A549 (cell line): ENCODE measurements at regions not wholly inside any gene's neighbourhood (a gene's known extent, or its start where the extent isn't known, plus 50 kb on each side); places are given as distances from the start of the nearest gene placed in this dataset.

ENCODE experiments used
- ATAC-seq, 2 experiments: fragments of 200-7000 bp in 1 of 2; fragments of >200 bp in 1 of 2; cut with Nextera tagmentation in 1 of 2; cut with Tn5 transposase in 1 of 2; 3 replicates each; pipeline versions ENCODE4 v1.8.0 to v1.9.1; 2018 to 2020; ENCODE audit warnings: mild to moderate bottlenecking in 1 of 2, moderate library complexity in 1 of 2
- CTCF ChIA-PET: fragments of 300-600 bp; sonication (Branson Sonifier 250); formaldehyde crosslinking; extraction: SDS; loops from one replicate; lab custom pipeline; 2021; ENCODE audit warnings: antibody characterized with exemption, inconsistent platforms; lab: Yijun Ruan, JAX
- POLR2A ChIA-PET: fragments of 350-600 bp; formaldehyde crosslinking; extraction: SDS; loops from one replicate; lab custom pipeline; 2021; ENCODE audit warnings: antibody characterized with exemption, inconsistent platforms; lab: Yijun Ruan, JAX
- DNase-seq, 2 experiments: peaks; one replicate each; pipeline versions ENCODE4 v3.0.0 to v3.0.0-alpha.2; 2011 to 2016; ENCODE audit warnings: low read depth in 1 of 2, low spot score in 1 of 2
- FAIRE-seq: peaks from 2 replicates; lab custom pipeline; 2011; peaks lifted over from hg19 to GRCh38; lab: Jason Lieb, UNC
- H3K27ac ChIP-seq, 2 experiments: fragments of >200 bp; sonication (Bioruptor Twin); formaldehyde crosslinking; 3 replicates each; pipeline ENCODE4 v1.5.1; 2016 to 2017
- H3K4me1 ChIP-seq: fragments of >200 bp; sonication (Bioruptor Twin); formaldehyde crosslinking; 3 replicates; pipeline ENCODE4 v1.6.1; 2016
- H3K4me2 ChIP-seq: fragments of >200 bp; sonication (Bioruptor Twin); formaldehyde crosslinking; 3 replicates; pipeline ENCODE4 v1.6.1; 2016
- H3K4me3 ChIP-seq: fragments of >200 bp; sonication (Bioruptor Twin); formaldehyde crosslinking; 3 replicates; pipeline ENCODE4 v1.5.1; 2016
- H3K9me3 ChIP-seq: fragments of >200 bp; sonication (Bioruptor Twin); formaldehyde crosslinking; 3 replicates; pipeline ENCODE4 v1.6.1; 2016
- BCL3 ChIP-seq: fragments of >200 bp; sonication (Bioruptor Twin); formaldehyde crosslinking; IDR thresholded peaks from 3 replicates; pipeline ENCODE4 v1.6.1; 2016
- CHD4 ChIP-seq: fragments of 200-600 bp; sonication (generic); IDR thresholded peaks from 2 replicates; pipeline ENCODE4 v1.6.1; 2016; ENCODE audit warnings: antibody characterized with exemption, mild to moderate bottlenecking, borderline replicate concordance
- CTCF ChIP-seq: fragments of >200 bp; sonication (Bioruptor Twin); formaldehyde crosslinking; IDR thresholded peaks from 3 replicates; pipeline ENCODE4 v1.5.1; 2016
- E2F6 ChIP-seq: IDR thresholded peaks from 2 replicates; pipeline ENCODE4 v1.6.1; 2012; ENCODE audit warnings: low read depth, borderline replicate concordance
- EHF ChIP-seq: fragments of 250-450 bp; sonication (Bioruptor Pico); IDR thresholded peaks from 2 replicates; pipeline ENCODE4 v1.5.0; 2020; ENCODE audit warnings: mild to moderate bottlenecking
- ELK1 ChIP-seq: fragments of 150-350 bp; IDR thresholded peaks from 2 replicates; pipeline ENCODE4 v1.6.1; 2014; ENCODE audit warnings: low read depth, mild to moderate bottlenecking, low read length
- FOSL2 ChIP-seq, 2 experiments: fragments of 450-650 bp in 1 of 2; fragments of >200 bp in 1 of 2; sonication (Bioruptor Twin) in 1 of 2; formaldehyde crosslinking; IDR thresholded peaks; 2 replicates each; pipeline versions ENCODE4 v1.5.0 to v1.6.1; 2016 to 2020; ENCODE audit warnings: mild to moderate bottlenecking in 1 of 2, moderate library complexity in 1 of 2
- FOXS1 ChIP-seq: fragments of 250-450 bp; sonication (Bioruptor Pico); IDR thresholded peaks from 2 replicates; pipeline ENCODE4 v1.5.0; 2020; ENCODE audit warnings: mild to moderate bottlenecking, moderate library complexity
- HDAC2 ChIP-seq: fragments of 200-600 bp; sonication (generic); IDR thresholded peaks from 2 replicates; pipeline ENCODE4 v1.6.1; 2016
- HMGXB4 ChIP-seq: fragments of 250-450 bp; sonication (Bioruptor Pico); IDR thresholded peaks from 2 replicates; pipeline ENCODE4 v1.5.0; 2021; ENCODE audit warnings: mild to moderate bottlenecking, moderate library complexity, borderline replicate concordance
- HOXB5 ChIP-seq: fragments of 250-450 bp; sonication (Bioruptor Pico); IDR thresholded peaks from 2 replicates; pipeline ENCODE4 v1.5.0; 2020; ENCODE audit warnings: mild to moderate bottlenecking, moderate library complexity
- JUN ChIP-seq, 2 experiments: fragments of >200 bp; sonication (Bioruptor Twin); formaldehyde crosslinking; IDR thresholded peaks; 2 replicates in 1 of 2; 3 replicates in 1 of 2; pipeline ENCODE4 v1.6.1; 2016 to 2017
- JUNB ChIP-seq: fragments of >200 bp; sonication (Bioruptor Twin); formaldehyde crosslinking; IDR thresholded peaks from 2 replicates; pipeline ENCODE4 v1.6.1; 2016
- MAZ ChIP-seq: fragments of 150-350 bp; IDR thresholded peaks from 2 replicates; pipeline ENCODE4 v1.6.1; 2014; ENCODE audit warnings: antibody characterized with exemption, low read depth, low read length, borderline replicate concordance
- NPAS2 ChIP-seq: fragments of 250-450 bp; sonication (Bioruptor Pico); IDR thresholded peaks from 2 replicates; pipeline ENCODE4 v1.8.0; 2022; ENCODE audit warnings: mild to moderate bottlenecking, moderate library complexity, borderline replicate concordance
- NR3C1 ChIP-seq: fragments of >200 bp; sonication (Bioruptor Twin); formaldehyde crosslinking; IDR thresholded peaks from 3 replicates; pipeline ENCODE4 v1.6.1; 2017
- POLR2A ChIP-seq: IDR thresholded peaks from 2 replicates; pipeline ENCODE4 v1.6.1; 2012; ENCODE audit warnings: mild to moderate bottlenecking, low read length
- RAD21 ChIP-seq, 2 experiments: fragments of >200 bp in 1 of 2; sonication (Bioruptor Twin) in 1 of 2; formaldehyde crosslinking in 1 of 2; IDR thresholded peaks in 1 of 2; conservative IDR thresholded peaks in 1 of 2; 2 replicates in 1 of 2; 3 replicates in 1 of 2; pipeline ENCODE4 v1.6.1; 2012 to 2018; ENCODE audit warnings: inconsistent platforms in 1 of 2
- RCOR1 ChIP-seq: fragments of 150-350 bp; IDR thresholded peaks from 2 replicates; pipeline ENCODE4 v1.6.1; 2014; ENCODE audit warnings: antibody characterized with exemption, low read length, low read depth
- SMC3 ChIP-seq: fragments of >200 bp; sonication (Bioruptor Twin); formaldehyde crosslinking; IDR thresholded peaks from 3 replicates; pipeline ENCODE4 v1.6.1; 2018; ENCODE audit warnings: inconsistent platforms
- USF2 ChIP-seq: fragments of 450-650 bp; IDR thresholded peaks from 2 replicates; pipeline ENCODE4 v1.6.1; 2014; ENCODE audit warnings: antibody characterized with exemption
- WGBS: methylation state at CpG from one replicate; pipeline ENCODE4 v1.1.6; 2017; ENCODE audit errors: missing lambda C conversion rate; 5-methylcytosine and 5-hydroxymethylcytosine counted together

- TF ChIP-seq FOXS1 (CRISPR knock-in tag) (no peak), POLR2A (no peak), USF2 (no peak), RCOR1 (no peak), NR3C1 (no peak)
- POLR2A ChIA-PET: no interaction called here
These were observed 90.8 kb downstream of the CCDC71L start for GRCh38 chr7:106570146-106570545.

GRCh38 chr7:106569500-106569929 lies 91.4 kb downstream of the CCDC71L start:
- FAIRE-seq: no peak
- CTCF ChIA-PET: no interaction called here
- ATAC-seq: no peak
- DNase-seq: no peak
- TF ChIP-seq SMC3 (no peak), CHD4 (no peak), E2F6 (no peak), RAD21 (conservative IDR thresholded peaks at IDR 0.05 in 1 of 2, IDR thresholded peaks at IDR 0.05 in 1 of 2) (no peak), HOXB5 (CRISPR knock-in tag) (no peak), FOSL2 (IDR thresholded peaks at IDR 0.05) (no peak), FOSL2 (CRISPR knock-in tag; IDR thresholded peaks at IDR 0.05) (no peak), CTCF (no peak), NPAS2 (CRISPR knock-in tag) (no peak), HMGXB4 (CRISPR knock-in tag) (no peak), MAZ (no peak), JUN (IDR thresholded peaks at IDR 0.05) (no peak), BCL3 (no peak), EHF (CRISPR knock-in tag) (no peak), ELK1 (no peak), HDAC2 (no peak), JUNB (no peak)
- H3K4me3 ChIP-seq: no peak overlapping the region
- WGBS: 66% methylated on average over 10 of the region's 10 CpGs
- no peak overlapping the region for H3K4me2 ChIP-seq
- peaks cover 4% of the 10 kb centered on the region; the same call in 2 of the 3 replicates for H3K9me3 ChIP-seq
- H3K27ac ChIP-seq: peak overlapping the region; percentile 63 to 85
- peaks cover 11% of the 10 kb centered on the region; the same call in 2 of the 3 replicates for H3K4me1 ChIP-seq
- POLR2A ChIA-PET: no interaction called here

More at GRCh38 chr7:106570146-106570545, 90.8 kb downstream of the CCDC71L start:
- peaks cover 4% of the 10 kb centered on the region; the same call in 2 of the 3 replicates for H3K9me3 ChIP-seq
- ATAC-seq (no peak), DNase-seq (no peak), FAIRE-seq (no peak)
- H3K4me3 ChIP-seq: no peak overlapping the region
- WGBS: 69% methylated on average over 2 of the region's 2 CpGs
- H3K4me1 ChIP-seq: peaks cover 11% of the 10 kb centered on the region; the same call in 2 of the 3 replicates
- H3K27ac ChIP-seq: no peak overlapping the region
- no peak overlapping the region for H3K4me2 ChIP-seq
- CTCF ChIA-PET: no interaction called here
